Neural cell (in vitro differentiated cells): ENCODE measurements at regions not wholly inside any gene's neighbourhood (a gene's known extent, or its start where the extent isn't known, plus 50 kb on each side); places are given as distances from the start of the nearest gene placed in this dataset.

Experiments
- EZH2 ChIP-seq: fragments of 200-600, 300-800 bp; shearing (Covaris generic), sonication (generic); IDR thresholded peaks from 2 replicates; pipeline ENCODE4 v1.6.1; 2014; ENCODE audit warnings: antibody characterized with exemption, low read length, borderline replicate concordance, mild to moderate bottlenecking; ENCODE audit not compliant: insufficient read depth, poor library complexity, severe bottlenecking
- POLR2AphosphoS5 ChIP-seq: IDR thresholded peaks from 2 replicates; pipeline ENCODE4 v1.6.1; 2012
- RAD21 ChIP-seq: fragments of 450-650 bp; conservative IDR thresholded peaks from 2 replicates; pipeline ENCODE4 v1.6.1; 2014; ENCODE audit warnings: antibody characterized with exemption, mild to moderate bottlenecking, moderate library complexity

- TF ChIP-seq RAD21 (no peak), EZH2 (no peak), POLR2AphosphoS5 (no peak)
Measured at GRCh38 chr20:7301807-7302206, 534.3 kb downstream of the BMP2 start.
